SKM-1 (cell line): ENCODE measurements at regions not wholly inside any gene's neighbourhood (a gene's known extent, or its start where the extent isn't known, plus 50 kb on each side); places are given as distances from the start of the nearest gene placed in this dataset.

Experiments used
- DNase-seq: peaks from one replicate; lab custom pipeline; 2025; ENCODE audit not compliant: unreplicated experiment; lab: John Stamatoyannopoulos, UW

- DNase-seq = no peak
Observed at GRCh38 chr17:65477600-65477999, 83.8 kb downstream of the AXIN2 start.

GRCh38 chr17:65474660-65475059 is 86.8 kb downstream of the AXIN2 start:
- DNase-seq = no peak

DNA sequence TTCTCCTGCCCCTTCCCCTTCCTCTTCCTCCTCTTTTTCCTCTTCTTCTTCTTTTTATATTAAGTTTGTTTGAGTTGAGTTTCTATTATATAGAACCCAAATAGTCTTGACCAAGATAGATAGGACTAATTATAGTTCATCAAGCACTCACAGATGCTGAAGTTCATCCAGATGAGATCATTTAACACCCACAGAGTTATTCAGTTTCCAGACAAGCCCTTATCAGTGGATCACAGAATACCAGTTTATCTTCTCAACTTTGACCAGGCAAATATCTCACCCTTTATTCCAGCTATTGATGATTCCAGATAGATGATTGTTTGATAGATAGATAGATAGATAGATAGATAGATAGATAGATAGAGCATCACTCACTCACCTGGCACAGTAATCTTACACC is 87.5 kb downstream of the AXIN2 start:
- no peak for DNase-seq

DNA sequence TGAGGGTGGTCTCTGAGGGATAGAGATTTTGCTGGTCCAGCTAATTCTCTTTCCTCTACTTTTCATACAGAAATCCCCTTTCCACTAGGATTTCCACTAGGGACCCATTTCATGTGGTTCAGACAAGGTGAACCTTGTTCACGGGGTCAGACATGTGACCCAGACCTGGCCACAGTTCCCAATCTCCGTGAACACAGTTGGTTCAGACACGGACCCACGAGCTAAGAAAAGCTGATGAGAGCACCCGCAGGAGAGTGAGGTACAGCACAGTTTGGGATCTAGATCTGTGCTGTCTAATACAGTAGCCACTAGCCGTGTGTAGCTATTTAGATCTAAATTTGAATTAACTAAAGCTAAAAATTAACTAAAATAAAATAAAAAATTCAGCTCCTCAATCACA is 88.1 kb downstream of the AXIN2 start:
- no peak for DNase-seq

DNA sequence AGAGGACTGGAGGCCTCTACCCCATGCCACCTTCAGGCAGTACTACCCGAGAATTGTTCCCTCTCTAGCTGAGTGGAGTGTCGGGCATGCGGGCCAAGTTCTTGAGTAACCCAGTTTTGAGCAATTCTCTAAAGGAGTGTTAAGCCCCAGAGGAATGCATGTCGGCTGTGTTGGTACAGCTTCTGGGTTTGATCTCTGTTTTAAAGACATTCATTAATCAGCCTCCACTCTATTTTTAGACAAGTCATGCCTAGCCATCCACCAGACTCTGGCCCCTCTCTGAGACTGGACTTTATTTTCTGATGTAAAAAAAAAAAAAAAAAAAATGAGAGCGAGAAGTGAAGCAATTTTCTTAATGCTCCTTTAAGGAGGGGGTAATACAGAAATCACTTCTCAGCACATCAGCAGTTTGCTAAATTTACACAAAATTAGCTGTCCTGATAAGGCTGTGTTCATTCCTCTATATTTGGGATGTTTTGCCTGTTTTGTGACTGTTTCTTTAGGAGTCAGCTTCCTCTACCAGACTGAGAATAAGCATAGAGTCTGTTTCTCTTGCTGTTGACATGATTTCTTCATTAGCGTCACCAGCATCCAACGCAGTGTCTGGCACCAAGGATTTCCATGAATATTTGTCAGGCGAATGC is 88.7 kb downstream of the AXIN2 start:
- DNase-seq = no peak

DNA sequence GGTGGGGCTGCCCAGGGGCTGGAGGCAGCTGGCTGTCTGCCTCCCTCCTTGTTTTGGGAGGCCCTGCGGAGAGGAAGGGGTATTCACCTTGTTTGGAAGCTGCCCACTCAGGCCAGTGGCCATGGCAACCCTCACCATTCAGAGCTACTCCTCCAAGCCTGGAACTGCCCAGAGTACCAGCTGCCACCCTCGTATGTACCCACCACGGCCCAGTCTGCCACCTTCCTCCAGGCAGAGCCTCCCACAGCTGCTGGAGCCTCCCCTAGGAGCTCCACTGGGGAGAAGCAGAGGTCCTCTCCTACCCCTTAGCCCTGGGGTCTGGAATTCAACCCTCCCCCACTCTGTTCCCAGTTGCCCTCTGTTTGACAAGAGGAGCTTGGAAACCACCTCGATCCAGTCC is 90.7 kb downstream of the AXIN2 start:
- no peak for DNase-seq

DNA sequence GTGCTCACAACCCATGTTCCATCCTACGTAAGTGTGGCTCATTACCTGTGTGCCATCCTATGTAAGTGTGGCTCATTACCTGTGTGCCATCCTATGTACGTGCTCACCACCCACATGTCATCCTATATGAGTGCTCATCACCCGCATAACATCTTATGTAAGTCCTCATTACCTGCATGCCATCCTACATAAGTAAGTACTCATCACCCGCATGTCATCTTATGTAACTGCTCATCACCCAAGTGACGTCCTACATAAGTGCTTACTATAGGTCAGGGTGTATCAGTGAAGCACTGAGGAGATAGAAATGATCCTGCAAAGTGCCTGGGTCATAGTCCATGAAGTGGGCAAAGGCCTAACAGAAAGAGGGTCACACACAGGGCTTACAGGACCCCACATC is 93.1 kb downstream of the AXIN2 start:
- no peak for DNase-seq

DNA sequence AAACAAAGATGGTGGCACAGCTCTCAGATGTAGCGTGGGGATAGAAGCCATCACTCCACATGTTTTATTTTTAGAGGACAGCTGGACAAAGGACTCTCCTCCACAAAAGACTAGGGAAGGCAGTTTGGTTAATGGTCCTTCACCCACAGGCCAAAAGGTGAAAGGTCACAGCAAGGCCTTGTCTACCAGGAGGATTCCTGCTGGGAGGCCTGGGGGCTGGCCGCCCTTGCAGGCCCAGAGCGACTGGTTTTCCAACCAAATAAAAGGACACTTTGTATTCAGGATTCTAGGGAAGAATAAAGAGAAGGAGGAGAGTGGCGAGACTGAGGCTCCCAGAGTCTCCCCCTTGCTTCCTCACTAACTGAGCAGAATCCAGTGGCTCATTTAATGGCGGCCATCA is 94.3 kb downstream of the AXIN2 start:
- DNase-seq = no peak

DNA sequence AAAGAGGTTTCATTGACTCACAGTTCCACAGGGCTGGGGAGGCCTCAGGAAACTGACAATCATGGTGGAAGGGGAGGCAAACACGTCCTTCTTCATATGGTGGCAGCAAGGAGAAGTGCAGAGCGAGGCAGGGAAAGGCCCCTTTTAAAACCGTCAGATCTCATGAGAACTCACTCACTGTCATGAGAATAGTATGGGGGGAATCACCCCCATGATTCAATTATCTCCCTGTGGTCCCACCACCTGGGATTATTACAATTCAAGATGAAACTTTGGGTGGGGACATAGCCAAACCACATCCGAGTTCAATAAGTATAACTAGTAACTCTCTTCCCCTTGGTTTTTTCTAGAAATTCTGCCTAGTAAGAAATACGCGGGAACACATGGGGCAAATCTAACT is 94.9 kb downstream of the AXIN2 start:
- DNase-seq = no peak

GRCh38 chr17:65463242-65463641 is 98.2 kb downstream of the AXIN2 start:
- DNase-seq = no peak

GRCh38 chr17:65459677-65460347 is 101.6 kb downstream of the AXIN2 start:
- DNase-seq = no peak

DNA sequence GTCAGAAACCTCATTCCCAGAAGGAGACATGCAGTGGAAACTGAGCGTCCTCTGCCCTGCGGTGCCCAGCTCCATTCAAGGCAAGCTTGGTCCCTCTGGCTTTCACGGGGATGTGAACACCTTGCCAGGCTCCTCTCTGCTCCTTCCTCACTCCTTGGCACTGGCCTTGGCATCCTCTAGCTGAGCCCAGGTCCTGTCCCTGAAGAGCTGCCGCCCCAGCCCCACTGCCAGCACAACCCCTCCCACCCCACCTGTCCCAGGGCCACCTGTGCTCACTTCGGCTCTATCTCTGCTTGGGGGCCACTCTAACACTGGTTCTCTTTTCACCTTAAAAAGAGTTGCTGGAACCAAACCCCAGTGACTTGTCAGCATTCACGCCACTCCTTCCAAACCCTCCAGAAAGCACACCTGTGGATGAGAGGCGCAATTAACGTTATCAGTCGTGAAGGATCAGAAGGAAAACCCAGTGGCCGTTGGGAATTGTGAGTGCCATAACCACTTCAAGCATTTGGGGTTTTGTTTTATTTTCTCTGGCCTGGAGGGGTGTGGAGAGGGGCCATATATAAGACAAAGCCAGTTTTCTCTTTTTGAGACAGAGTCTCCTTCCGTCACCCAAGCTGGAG is 103.7 kb downstream of the AXIN2 start:
- DNase-seq = no peak

GRCh38 chr17:65457183-65457582 is 104.3 kb downstream of the AXIN2 start:
- DNase-seq = no peak

- DNase-seq = no peak
Observed at GRCh38 chr17:65456368-65457151, 104.9 kb downstream of the AXIN2 start.

GRCh38 chr17:65455972-65456343 is 105.5 kb downstream of the AXIN2 start:
- DNase-seq = no peak

GRCh38 chr17:65455154-65455971 is 106.1 kb downstream of the AXIN2 start:
- no peak for DNase-seq

DNA sequence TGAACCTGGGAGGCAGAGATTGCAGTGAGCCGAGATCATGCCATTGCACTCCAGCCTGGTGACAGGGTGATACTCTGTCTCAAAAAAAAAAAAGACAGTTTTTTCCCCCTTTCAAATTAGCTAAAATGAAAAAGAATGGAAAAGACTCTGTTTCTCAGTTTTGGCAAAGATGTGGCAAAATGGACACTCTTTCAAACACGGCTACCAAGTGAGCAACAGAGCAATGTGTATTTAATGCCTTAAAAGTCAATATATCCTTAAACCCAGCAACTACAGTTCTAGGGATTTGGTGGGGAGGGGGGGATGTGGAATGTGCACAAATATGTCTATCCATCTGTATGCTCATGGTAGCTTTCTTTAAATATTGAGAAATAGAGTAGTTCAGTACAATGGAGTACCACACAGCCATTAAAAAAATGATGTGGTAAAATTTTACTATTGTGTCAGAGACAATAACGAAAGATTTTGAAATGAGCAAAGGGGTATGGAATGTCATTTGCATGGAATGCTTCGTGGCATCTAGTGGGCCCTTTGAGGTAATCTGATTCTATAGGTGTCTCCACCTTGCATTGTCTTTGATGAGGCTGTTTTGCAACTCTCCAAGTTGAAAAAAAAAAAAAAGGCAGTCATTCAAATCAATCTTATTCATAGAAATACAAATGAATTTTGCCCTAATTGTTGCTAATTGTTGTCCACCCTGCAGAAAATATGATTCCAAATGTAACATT is 108.1 kb downstream of the AXIN2 start:
- no peak for DNase-seq

- DNase-seq = no peak
Observed at GRCh38 chr17:65449495-65449894, 112.0 kb downstream of the AXIN2 start.

GRCh38 chr17:65447823-65448222 is 113.6 kb downstream of the AXIN2 start:
- no peak for DNase-seq

DNA sequence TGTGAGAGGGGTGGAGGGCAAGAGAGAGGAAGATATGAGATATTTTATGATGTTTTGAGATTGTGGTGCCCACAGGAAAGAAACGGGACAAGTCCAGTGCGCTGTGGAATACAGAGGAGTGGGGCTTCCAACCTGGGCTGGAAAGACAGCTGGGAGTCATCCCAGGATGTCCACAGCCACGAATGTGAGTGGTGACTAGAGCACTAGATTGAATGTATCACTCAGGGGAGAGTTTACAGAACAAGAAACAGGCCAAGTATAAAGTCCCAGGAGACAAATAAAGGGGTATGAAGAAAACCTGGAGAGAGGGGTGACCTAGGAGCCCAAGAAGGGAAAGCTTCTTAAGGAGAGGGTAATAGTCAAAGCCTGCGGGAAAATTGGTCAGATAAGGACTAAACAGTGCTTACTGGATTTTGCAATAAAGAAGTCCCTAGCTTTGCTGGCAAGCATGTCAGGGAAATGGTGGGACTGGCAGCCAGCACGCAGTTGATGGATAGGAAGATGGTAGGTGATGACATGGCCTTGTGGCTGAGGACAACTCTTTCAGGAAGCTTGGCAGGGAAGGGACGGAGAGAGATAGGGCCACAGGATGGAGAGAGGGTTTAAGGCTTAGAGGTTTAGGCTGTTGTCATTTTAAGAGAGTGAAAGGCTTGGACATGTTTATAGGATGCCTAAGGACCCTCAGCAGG is 114.5 kb downstream of the AXIN2 start:
- DNase-seq = no peak
